Ammon's horn (tissue), 1 donor: ENCODE measurements at regions not wholly inside any gene's neighbourhood (a gene's known extent, or its start where the extent isn't known, plus 50 kb on each side); places are given as distances from the start of the nearest gene placed in this dataset.
"Not testable (repeated sequence)": the region's sequence is repeated elsewhere in the genome, so short reads cannot be mapped to it uniquely, and the experiment has no call there.

Experiments
- DNase-seq: peaks from one replicate; pipeline ENCODE4 v3.0.0-alpha.2; 2016; ENCODE audit warnings: low spot score

GRCh38 chrX:20715176-20715575 is 448.5 kb upstream of the RPS6KA3 start:
- DNase-seq = no peak

GRCh38 chrX:20712811-20713210 is 446.1 kb upstream of the RPS6KA3 start:
- DNase-seq = no peak

- DNase-seq = no peak
Observed at GRCh38 chrX:20711366-20711765, 444.7 kb upstream of the RPS6KA3 start.

- no peak for DNase-seq
Observed at GRCh38 chrX:20693078-20693477, 426.4 kb upstream of the RPS6KA3 start.

GRCh38 chrX:20686256-20686655 is 419.5 kb upstream of the RPS6KA3 start:
- DNase-seq = no peak

GRCh38 chrX:20685652-20686051 is 418.9 kb upstream of the RPS6KA3 start:
- no peak for DNase-seq

- DNase-seq = no peak
Observed at GRCh38 chrX:20681683-20682082, 415.0 kb upstream of the RPS6KA3 start.

- DNase-seq = no peak
Observed at GRCh38 chrX:20680998-20681397, 414.3 kb upstream of the RPS6KA3 start.

- no peak for DNase-seq
Observed at GRCh38 chrX:20672476-20672875, 405.8 kb upstream of the RPS6KA3 start.

GRCh38 chrX:20671746-20672145 is 405.0 kb upstream of the RPS6KA3 start:
- DNase-seq = not testable (repeated sequence)

GRCh38 chrX:20670611-20671010 is 403.9 kb upstream of the RPS6KA3 start:
- DNase-seq = no peak

- peak; percentile 3 for DNase-seq
Observed at GRCh38 chrX:20668550-20668949, 401.8 kb upstream of the RPS6KA3 start.

GRCh38 chrX:20666331-20666730 is 399.6 kb upstream of the RPS6KA3 start:
- DNase-seq = no peak

- DNase-seq = no peak
Observed at GRCh38 chrX:20665481-20665880, 398.8 kb upstream of the RPS6KA3 start.

GRCh38 chrX:20664774-20665173 is 398.1 kb upstream of the RPS6KA3 start:
- DNase-seq = peak; percentile 6

GRCh38 chrX:20664131-20664530 is 397.4 kb upstream of the RPS6KA3 start:
- no peak for DNase-seq

GRCh38 chrX:20663336-20663735 is 396.6 kb upstream of the RPS6KA3 start:
- DNase-seq = peak; percentile 35

GRCh38 chrX:20656721-20657120 is 390.0 kb upstream of the RPS6KA3 start:
- no peak for DNase-seq

GRCh38 chrX:20654596-20655106 is 387.9 kb upstream of the RPS6KA3 start:
- no peak for DNase-seq

- no peak for DNase-seq
Observed at GRCh38 chrX:20653070-20653469, 386.4 kb upstream of the RPS6KA3 start.

- no peak for DNase-seq
Observed at GRCh38 chrX:20641954-20642353, 375.2 kb upstream of the RPS6KA3 start.

GRCh38 chrX:20639115-20639514 is 372.4 kb upstream of the RPS6KA3 start:
- no peak for DNase-seq

- no peak for DNase-seq
Observed at GRCh38 chrX:20637351-20637750, 370.6 kb upstream of the RPS6KA3 start.

- no peak for DNase-seq
Observed at GRCh38 chrX:20633451-20633850, 366.7 kb upstream of the RPS6KA3 start.

- no peak for DNase-seq
Observed at GRCh38 chrX:20623448-20623847, 356.7 kb upstream of the RPS6KA3 start.
